ENCODE measurements at regions not wholly inside any gene's neighbourhood (a gene's known extent, or its start where the extent isn't known, plus 50 kb on each side); places are given as distances from the start of the nearest gene placed in this dataset.
"Not testable (repeated sequence)": the region's sequence is repeated elsewhere in the genome, so short reads cannot be mapped to it uniquely, and the experiment has no call there.

GRCh38 chr1:3992103-3992556, 92.1 kb upstream of the C1orf174 start:
- no peaks in the 10 kb centered on the region for H3K27me3 ChIP-seq (ENCODE audit: control insufficient read depth, insufficient read depth, low read length)
- 100% methylated on average over 2 of the region's 2 CpGs for WGBS (ENCODE audit: insufficient coverage, low lambda C conversion rate)
- H3K4me3 ChIP-seq (ENCODE audit: low read length): no peak overlapping the region
- DNase-seq: no peak
- H3K4me1 ChIP-seq (ENCODE audit: control insufficient read depth, insufficient read depth, low read length): no peaks in the 10 kb centered on the region
- H3K36me3 ChIP-seq (ENCODE audit: control insufficient read depth, insufficient read depth, low read length): no peaks in the 10 kb centered on the region
- H3K27ac ChIP-seq (ENCODE audit: low read length): no peak overlapping the region
- no peaks in the 10 kb centered on the region for H3K9me3 ChIP-seq (ENCODE audit: control insufficient read depth, low read depth, low read length)

DNA sequence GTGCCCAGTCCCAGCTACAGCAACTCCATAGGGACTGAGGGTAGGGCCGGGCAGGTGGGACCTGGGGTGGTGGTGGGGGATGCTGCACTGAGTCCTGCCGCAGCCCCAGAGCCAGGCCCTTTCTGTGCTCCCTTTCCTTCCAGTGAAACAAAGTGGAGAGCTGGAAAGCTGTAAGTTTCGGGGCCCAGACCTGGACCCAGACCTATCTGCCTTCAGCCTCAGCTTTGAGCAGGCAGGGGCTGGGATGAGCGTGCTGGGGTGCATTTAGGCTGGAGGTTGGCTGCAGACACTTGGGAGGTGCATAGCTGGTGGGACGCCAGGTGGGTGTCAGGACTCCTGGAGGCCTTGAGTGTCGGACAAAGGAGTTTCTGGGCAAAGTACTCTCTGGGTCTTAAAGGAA, 92.7 kb upstream of the C1orf174 start:
- WGBS (ENCODE audit: insufficient coverage, low lambda C conversion rate): 60% methylated on average over 1 of the region's 6 CpGs
- H3K36me3 ChIP-seq (ENCODE audit: control insufficient read depth, insufficient read depth, low read length): no peaks in the 10 kb centered on the region
- no peak overlapping the region for H3K27ac ChIP-seq (ENCODE audit: low read length)
- no peak for DNase-seq
- no peaks in the 10 kb centered on the region for H3K27me3 ChIP-seq (ENCODE audit: control insufficient read depth, insufficient read depth, low read length)
- no peaks in the 10 kb centered on the region for H3K9me3 ChIP-seq (ENCODE audit: control insufficient read depth, low read depth, low read length)
- no peak overlapping the region for H3K4me3 ChIP-seq (ENCODE audit: low read length)
- no peaks in the 10 kb centered on the region for H3K4me1 ChIP-seq (ENCODE audit: control insufficient read depth, insufficient read depth, low read length)

- Histone ChIP-seq H3K27ac (ENCODE audit: low read length) (no peak overlapping the region), H3K9me3 (ENCODE audit: control insufficient read depth, low read depth, low read length) (no peaks in the 10 kb centered on the region)
- no CpG with 5 or more reads among the region's 25 CpGs for WGBS (ENCODE audit: insufficient coverage, low lambda C conversion rate)
Measured at GRCh38 chr1:3993619-3994375, 93.7 kb upstream of the C1orf174 start.

GRCh38 chr1:3995141-3995780, 95.2 kb upstream of the C1orf174 start:
- Histone ChIP-seq H3K27me3 (ENCODE audit: control insufficient read depth, insufficient read depth, low read length) (no peaks in the 10 kb centered on the region), H3K4me1 (ENCODE audit: control insufficient read depth, insufficient read depth, low read length) (no peaks in the 10 kb centered on the region)
- DNase-seq: no peak

More at GRCh38 chr1:3993619-3994375, 93.7 kb upstream of the C1orf174 start:
- no peak for DNase-seq
- H3K4me1 ChIP-seq (ENCODE audit: control insufficient read depth, insufficient read depth, low read length): no peaks in the 10 kb centered on the region
- no peaks in the 10 kb centered on the region for H3K36me3 ChIP-seq (ENCODE audit: control insufficient read depth, insufficient read depth, low read length)
- H3K4me3 ChIP-seq (ENCODE audit: low read length): no peak overlapping the region
- H3K27me3 ChIP-seq (ENCODE audit: control insufficient read depth, insufficient read depth, low read length): no peaks in the 10 kb centered on the region

DNA sequence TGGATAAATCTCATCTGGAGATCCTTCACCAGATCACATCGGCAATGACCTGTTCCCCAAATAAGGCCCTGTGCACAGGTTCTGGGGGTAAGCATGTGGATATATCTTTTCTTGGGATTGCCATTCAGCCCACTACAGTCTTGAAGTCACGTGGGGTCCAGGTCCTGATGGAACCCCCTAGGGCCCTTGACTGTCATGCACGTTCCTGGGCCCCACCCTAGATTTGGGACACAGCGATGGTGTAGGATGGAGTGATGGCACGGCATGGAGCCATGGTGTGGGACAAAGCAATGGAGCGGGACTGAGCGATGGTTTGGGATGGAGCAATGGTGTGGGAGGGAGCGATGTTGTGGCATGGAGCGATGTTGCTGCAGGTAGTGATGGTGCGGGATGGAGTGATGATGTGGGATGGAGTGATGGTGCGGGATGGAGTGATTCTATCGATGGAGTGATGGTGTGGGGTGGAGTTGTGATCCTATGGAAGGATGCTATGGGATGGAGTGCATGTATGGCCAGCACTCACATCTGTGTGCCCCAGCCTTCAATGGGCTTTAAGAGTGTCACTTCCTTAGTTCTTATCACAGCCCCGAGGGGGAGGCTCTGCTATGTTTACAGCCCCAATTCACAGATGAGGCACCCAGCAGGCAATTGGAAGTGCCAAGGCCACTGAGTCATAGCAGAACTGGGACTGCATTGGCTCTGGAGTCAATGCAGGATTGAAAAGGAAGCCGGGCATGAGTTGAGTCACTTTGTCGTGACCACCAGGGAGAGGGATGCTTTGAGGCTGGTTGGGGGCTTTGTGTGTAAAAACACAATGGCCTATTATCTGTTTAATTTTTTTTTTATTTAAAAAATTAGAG, 97.0 kb upstream of the C1orf174 start:
- no peak for DNase-seq
- Histone ChIP-seq H3K27ac (ENCODE audit: low read length) (no peak overlapping the region), H3K4me3 (ENCODE audit: low read length) (no peak overlapping the region), H3K9me3 (ENCODE audit: control insufficient read depth, low read depth, low read length) (no peaks in the 10 kb centered on the region), H3K27me3 (ENCODE audit: control insufficient read depth, insufficient read depth, low read length) (no peaks in the 10 kb centered on the region), H3K4me1 (ENCODE audit: control insufficient read depth, insufficient read depth, low read length) (no peaks in the 10 kb centered on the region), H3K36me3 (ENCODE audit: control insufficient read depth, insufficient read depth, low read length) (no peaks in the 10 kb centered on the region)
- 96% methylated on average over 11 of the region's 15 CpGs for WGBS (ENCODE audit: insufficient coverage, low lambda C conversion rate)

More at GRCh38 chr1:3995141-3995780, 95.2 kb upstream of the C1orf174 start:
- Histone ChIP-seq H3K9me3 (ENCODE audit: control insufficient read depth, low read depth, low read length) (no peaks in the 10 kb centered on the region), H3K27ac (ENCODE audit: low read length) (no peak overlapping the region), H3K4me3 (ENCODE audit: low read length) (no peak overlapping the region), H3K36me3 (ENCODE audit: control insufficient read depth, insufficient read depth, low read length) (no peaks in the 10 kb centered on the region)
- no CpG with 5 or more reads among the region's 14 CpGs for WGBS (ENCODE audit: insufficient coverage, low lambda C conversion rate)

GRCh38 chr1:3998086-3998485, 98.0 kb upstream of the C1orf174 start:
- no peaks in the 10 kb centered on the region for H3K36me3 ChIP-seq (ENCODE audit: control insufficient read depth, insufficient read depth, low read length)
- no CpG with 5 or more reads among the region's 10 CpGs for WGBS (ENCODE audit: insufficient coverage, low lambda C conversion rate)
- H3K27me3 ChIP-seq (ENCODE audit: control insufficient read depth, insufficient read depth, low read length): no peaks in the 10 kb centered on the region

DNA sequence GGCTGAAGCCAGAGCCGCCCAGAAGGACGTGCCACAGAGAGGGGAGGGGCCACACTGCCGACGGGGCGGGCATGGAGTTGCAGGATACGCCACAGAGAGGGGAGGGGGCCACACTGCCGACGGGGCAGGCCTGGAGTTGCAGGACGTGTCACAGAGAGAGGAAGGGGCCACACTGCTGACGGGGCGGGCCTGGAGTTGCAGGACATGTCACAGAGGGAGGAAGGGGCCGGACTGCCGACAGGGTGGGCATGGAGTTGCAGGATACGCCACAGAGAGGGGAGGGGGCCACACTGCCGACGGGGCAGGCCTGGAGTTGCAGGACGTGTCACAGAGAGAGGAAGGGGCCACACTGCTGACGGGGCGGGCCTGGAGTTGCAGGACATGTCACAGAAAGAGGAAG, 99.4 kb upstream of the C1orf174 start:
- WGBS (ENCODE audit: insufficient coverage, low lambda C conversion rate): no CpG with 5 or more reads among the region's 19 CpGs
- DNase-seq; H3K4me1 ChIP-seq (ENCODE audit: control insufficient read depth, insufficient read depth, low read length); H3K36me3 ChIP-seq (ENCODE audit: control insufficient read depth, insufficient read depth, low read length); H3K27ac ChIP-seq (ENCODE audit: low read length); H3K27me3 ChIP-seq (ENCODE audit: control insufficient read depth, insufficient read depth, low read length); H3K9me3 ChIP-seq (ENCODE audit: control insufficient read depth, low read depth, low read length); H3K4me3 ChIP-seq (ENCODE audit: low read length): not testable (repeated sequence)

More at GRCh38 chr1:3998086-3998485, 98.0 kb upstream of the C1orf174 start:
- H3K4me1 ChIP-seq (ENCODE audit: control insufficient read depth, insufficient read depth, low read length): no peaks in the 10 kb centered on the region
- no peak overlapping the region for H3K27ac ChIP-seq (ENCODE audit: low read length)
- H3K9me3 ChIP-seq (ENCODE audit: control insufficient read depth, low read depth, low read length): no peaks in the 10 kb centered on the region
- H3K4me3 ChIP-seq (ENCODE audit: low read length): no peak overlapping the region
- no peak for DNase-seq

DNA sequence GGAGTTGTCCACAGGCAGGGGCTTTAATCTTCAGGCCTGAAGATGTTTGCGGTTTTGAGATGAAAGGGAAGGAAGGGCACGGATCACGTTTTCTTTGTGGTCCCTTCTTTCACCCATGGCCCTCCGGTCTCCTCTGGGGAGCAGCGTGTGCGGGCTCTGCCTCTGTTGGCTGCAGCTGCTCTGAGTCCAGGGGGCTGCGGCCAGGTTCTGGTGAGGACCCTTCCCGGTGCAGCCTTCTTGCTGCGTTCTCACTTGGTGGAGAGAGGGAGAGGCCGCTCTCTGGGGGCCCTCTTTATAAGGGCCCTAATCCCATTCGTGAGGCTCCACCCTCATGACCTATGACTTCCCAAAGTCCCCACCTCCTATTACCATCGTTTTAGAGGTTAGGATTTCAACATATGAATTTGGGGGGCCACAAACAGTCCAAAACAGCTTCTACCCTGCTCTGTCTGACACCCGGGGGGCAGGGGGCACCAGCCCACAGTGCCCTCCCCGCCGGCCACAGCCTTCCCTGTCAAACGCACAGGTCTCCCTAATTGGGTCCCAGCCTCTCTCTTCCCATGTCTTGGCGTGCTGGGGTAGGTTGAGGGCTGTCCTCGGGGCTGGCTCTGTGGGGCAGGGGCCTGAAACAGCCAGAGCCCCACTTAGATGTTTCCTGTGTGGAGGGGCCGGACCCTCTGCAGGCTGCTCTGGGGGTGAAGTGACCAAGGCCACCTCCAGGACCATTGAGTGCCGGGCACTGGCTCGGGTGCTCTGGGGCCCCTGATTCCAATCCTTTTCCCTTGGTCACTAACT, 100.1 kb upstream of the C1orf174 start:
- no peak for DNase-seq
- Histone ChIP-seq H3K27ac (ENCODE audit: low read length) (no peak overlapping the region), H3K27me3 (ENCODE audit: control insufficient read depth, insufficient read depth, low read length) (no peaks in the 10 kb centered on the region), H3K36me3 (ENCODE audit: control insufficient read depth, insufficient read depth, low read length) (no peaks in the 10 kb centered on the region), H3K4me1 (ENCODE audit: control insufficient read depth, insufficient read depth, low read length) (no peaks in the 10 kb centered on the region), H3K9me3 (ENCODE audit: control insufficient read depth, low read depth, low read length) (no peaks in the 10 kb centered on the region), H3K4me3 (ENCODE audit: low read length) (no peak overlapping the region)
- WGBS (ENCODE audit: insufficient coverage, low lambda C conversion rate): no CpG with 5 or more reads among the region's 21 CpGs

- H3K4me3 ChIP-seq (ENCODE audit: low read length): no peak overlapping the region
- no peaks in the 10 kb centered on the region for H3K4me1 ChIP-seq (ENCODE audit: control insufficient read depth, insufficient read depth, low read length)
- H3K27ac ChIP-seq (ENCODE audit: low read length): no peak overlapping the region
- no peaks in the 10 kb centered on the region for H3K9me3 ChIP-seq (ENCODE audit: control insufficient read depth, low read depth, low read length)
- no CpG with 5 or more reads among the region's 17 CpGs for WGBS (ENCODE audit: insufficient coverage, low lambda C conversion rate)
- no peaks in the 10 kb centered on the region for H3K36me3 ChIP-seq (ENCODE audit: control insufficient read depth, insufficient read depth, low read length)
- H3K27me3 ChIP-seq (ENCODE audit: control insufficient read depth, insufficient read depth, low read length): no peaks in the 10 kb centered on the region
- no peak for DNase-seq
Measured at GRCh38 chr1:4000811-4001251, 100.8 kb upstream of the C1orf174 start.

GRCh38 chr1:4001461-4001860, 101.4 kb upstream of the C1orf174 start:
- no peak overlapping the region for H3K27ac ChIP-seq (ENCODE audit: low read length)
- H3K4me1 ChIP-seq (ENCODE audit: control insufficient read depth, insufficient read depth, low read length): no peaks in the 10 kb centered on the region
- no peaks in the 10 kb centered on the region for H3K9me3 ChIP-seq (ENCODE audit: control insufficient read depth, low read depth, low read length)
- no peaks in the 10 kb centered on the region for H3K36me3 ChIP-seq (ENCODE audit: control insufficient read depth, insufficient read depth, low read length)
- no peak for DNase-seq
- H3K27me3 ChIP-seq (ENCODE audit: control insufficient read depth, insufficient read depth, low read length): no peaks in the 10 kb centered on the region
- WGBS (ENCODE audit: insufficient coverage, low lambda C conversion rate): no CpG with 5 or more reads among the region's 10 CpGs
- H3K4me3 ChIP-seq (ENCODE audit: low read length): no peak overlapping the region
